ENCODE measurements at regions not wholly inside any gene's neighbourhood (a gene's known extent, or its start where the extent isn't known, plus 50 kb on each side); places are given as distances from the start of the nearest gene placed in this dataset.
"Not testable (repeated sequence)": the region's sequence is repeated elsewhere in the genome, so short reads cannot be mapped to it uniquely, and the experiment has no call there.

DNA sequence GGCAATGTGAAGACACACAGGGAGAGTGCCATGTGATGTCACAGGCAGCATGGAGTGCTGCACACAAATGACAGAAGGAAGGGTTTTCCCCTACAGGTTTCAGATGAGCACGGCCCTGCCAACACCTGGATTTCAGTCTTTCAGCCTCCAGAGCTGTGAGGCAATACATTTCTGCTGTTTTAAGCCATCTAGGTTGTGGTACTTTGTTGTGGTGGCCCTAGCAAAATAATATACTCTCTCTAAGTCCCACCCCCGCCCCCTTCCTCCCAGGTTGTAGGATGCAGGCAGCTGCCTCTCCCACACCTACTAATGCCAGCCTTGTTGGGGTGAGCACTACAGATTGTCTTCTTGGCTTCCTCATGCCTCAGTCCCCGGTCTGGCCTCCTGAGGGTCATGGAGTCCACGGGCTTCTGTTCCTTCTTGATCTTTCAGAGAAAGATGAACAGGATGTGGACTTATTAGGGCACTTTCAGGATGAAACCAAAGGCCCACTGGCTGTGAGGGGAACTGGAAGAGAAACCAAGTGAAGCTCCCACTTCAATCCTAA is 180.0 kb downstream of the CD47 start:
- no CpG with 5 or more reads among the region's 4 CpGs for WGBS (ENCODE audit: extremely low coverage, insufficient read length, low lambda C conversion rate)

DNA sequence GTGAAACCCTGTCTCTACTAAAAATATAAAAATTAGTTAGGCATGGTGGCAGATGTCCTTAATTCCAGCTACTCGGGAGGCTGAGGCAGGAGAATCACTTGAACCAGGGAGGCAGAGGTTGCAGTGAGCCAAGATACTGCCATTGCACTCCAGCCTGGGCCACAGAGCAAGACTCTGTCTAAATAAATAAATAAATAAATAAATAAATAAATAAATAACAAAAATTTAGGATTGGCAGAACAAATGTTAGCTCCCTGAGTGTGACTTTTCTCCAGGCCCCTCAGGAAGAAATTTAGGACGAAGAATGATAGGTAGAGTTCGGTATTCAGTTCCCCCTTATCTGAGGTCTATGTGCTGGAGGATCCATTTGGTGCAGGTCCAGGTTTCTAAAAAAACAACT is 181.2 kb downstream of the CD47 start:
- H4K8ac ChIP-seq (replicated peaks; ENCODE audit: insufficient read length, low read depth, low read length); H3K27ac ChIP-seq (ENCODE audit: insufficient read length, low read depth, low read length); H2AK5ac ChIP-seq (ENCODE audit: insufficient read length, low read length); H3K18ac ChIP-seq (ENCODE audit: insufficient read length, low read depth, low read length); H2BK120ac ChIP-seq (ENCODE audit: low read depth, low read length, poor library complexity, severe bottlenecking); H2BK12ac ChIP-seq (ENCODE audit: insufficient read length, low read depth, low read length); H3K27me3 Mint-ChIP-seq (ENCODE audit: low read depth); H2BK20ac ChIP-seq (ENCODE audit: low read depth, low read length, poor library complexity, severe bottlenecking); H3K4me2 ChIP-seq (ENCODE audit: insufficient read depth, insufficient read length, low read length); H4K20me1 ChIP-seq (ENCODE audit: control insufficient read depth, insufficient read depth, insufficient read length); H3K79me2 ChIP-seq (ENCODE audit: insufficient read depth, low read length); H3K9ac ChIP-seq (ENCODE audit: extremely low read depth, insufficient read length, low read length); H3K56ac ChIP-seq (ENCODE audit: insufficient read length, low read depth, low read length); H3K9me3 ChIP-seq (ENCODE audit: control insufficient read depth, low read depth, low read length); H3K27me3 ChIP-seq (ENCODE audit: insufficient read depth, low read length); H2AFZ ChIP-seq (ENCODE audit: low read length); H3K9me3 Mint-ChIP-seq; H2BK5ac ChIP-seq (ENCODE audit: insufficient read length, low read length); H4K5ac ChIP-seq (ENCODE audit: insufficient read length, low read depth, low read length); H3K14ac ChIP-seq (ENCODE audit: insufficient read depth, low read length); H3K4me1 Mint-ChIP-seq; H3K79me1 ChIP-seq (ENCODE audit: insufficient read depth, low read depth, low read length, poor library complexity, severe bottlenecking); H3T11ph ChIP-seq (ENCODE audit: low read length); H2BK15ac ChIP-seq (ENCODE audit: low read depth, low read length); H3K27ac Mint-ChIP-seq; H3K23me2 ChIP-seq (ENCODE audit: insufficient read length, low read depth, low read length, poor library complexity, severe bottlenecking); H3K4ac ChIP-seq (ENCODE audit: low read depth, low read length); DNase-seq; H3K36me3 Mint-ChIP-seq (ENCODE audit: insufficient read depth in 1 of 3, low read depth in 3 of 3); H3K23ac ChIP-seq (ENCODE audit: insufficient read length, low read depth, low read length); H3K4me3 Mint-ChIP-seq; H4K91ac ChIP-seq (ENCODE audit: insufficient read length, low read depth, low read length); H3K4me1 ChIP-seq (ENCODE audit: insufficient read depth, low read length): not testable (repeated sequence)
- WGBS (ENCODE audit: extremely low coverage, insufficient read length, low lambda C conversion rate): no CpG with 5 or more reads among the region's 3 CpGs

More for the DNA sequence above, 180.0 kb downstream of the CD47 start:
- no peaks in the 10 kb centered on the region for H3K4me1 ChIP-seq (ENCODE audit: insufficient read depth, low read length)
- H4K91ac ChIP-seq (ENCODE audit: insufficient read length, low read depth, low read length): no peak overlapping the region
- H2BK120ac ChIP-seq (ENCODE audit: low read depth, low read length, poor library complexity, severe bottlenecking): no peak overlapping the region
- no peak overlapping the region for H3K14ac ChIP-seq (ENCODE audit: insufficient read depth, low read length)
- no peak overlapping the region for H2AK5ac ChIP-seq (ENCODE audit: insufficient read length, low read length)
- no peaks in the 10 kb centered on the region for H3K79me1 ChIP-seq (ENCODE audit: insufficient read depth, low read depth, low read length, poor library complexity, severe bottlenecking)
- H2BK20ac ChIP-seq (ENCODE audit: low read depth, low read length, poor library complexity, severe bottlenecking): no peak overlapping the region
- no peak overlapping the region for H4K8ac ChIP-seq (replicated peaks; ENCODE audit: insufficient read length, low read depth, low read length)
- Mint-ChIP-seq H3K9me3 (peaks cover 0 to 4% of the 10 kb centered on the region in 2 experiments; a peak in 1 of 5 replicates), H3K27me3 (ENCODE audit: low read depth) (no peaks in the 10 kb centered on the region), H3K36me3 (ENCODE audit: insufficient read depth in 1 of 3, low read depth in 3 of 3) (no peaks in the 10 kb centered on the region; a peak in 1 of 7 replicates), H3K4me3 (no peak overlapping the region), H3K4me1 (peaks cover 3 to 5% of the 10 kb centered on the region in 2 experiments; a peak in 2 of 4 replicates), H3K27ac (no peak overlapping the region)
- no peak overlapping the region for H3K27ac ChIP-seq (ENCODE audit: insufficient read length, low read depth, low read length)
- no peaks in the 10 kb centered on the region for H3K79me2 ChIP-seq (ENCODE audit: insufficient read depth, low read length)
- H3K9me3 ChIP-seq (ENCODE audit: control insufficient read depth, low read depth, low read length): no peaks in the 10 kb centered on the region
- no peak overlapping the region for H2BK5ac ChIP-seq (ENCODE audit: insufficient read length, low read length)
- H4K20me1 ChIP-seq (ENCODE audit: control insufficient read depth, insufficient read depth, insufficient read length): no peaks in the 10 kb centered on the region
- H3K4me2 ChIP-seq (ENCODE audit: insufficient read depth, insufficient read length, low read length): no peak overlapping the region
- no peak overlapping the region for H2BK12ac ChIP-seq (ENCODE audit: insufficient read length, low read depth, low read length)
- no peak overlapping the region for H3K23ac ChIP-seq (ENCODE audit: insufficient read length, low read depth, low read length)
- H2BK15ac ChIP-seq (ENCODE audit: low read depth, low read length): no peak overlapping the region
- no peaks in the 10 kb centered on the region for H3K23me2 ChIP-seq (ENCODE audit: insufficient read length, low read depth, low read length, poor library complexity, severe bottlenecking)
- DNase-seq: no peak
- no peak overlapping the region for H2AFZ ChIP-seq (ENCODE audit: low read length)
- H3T11ph ChIP-seq (ENCODE audit: low read length): no peak overlapping the region
- no peak overlapping the region for H3K56ac ChIP-seq (ENCODE audit: insufficient read length, low read depth, low read length)
- TF ChIP-seq, protein P1, sequence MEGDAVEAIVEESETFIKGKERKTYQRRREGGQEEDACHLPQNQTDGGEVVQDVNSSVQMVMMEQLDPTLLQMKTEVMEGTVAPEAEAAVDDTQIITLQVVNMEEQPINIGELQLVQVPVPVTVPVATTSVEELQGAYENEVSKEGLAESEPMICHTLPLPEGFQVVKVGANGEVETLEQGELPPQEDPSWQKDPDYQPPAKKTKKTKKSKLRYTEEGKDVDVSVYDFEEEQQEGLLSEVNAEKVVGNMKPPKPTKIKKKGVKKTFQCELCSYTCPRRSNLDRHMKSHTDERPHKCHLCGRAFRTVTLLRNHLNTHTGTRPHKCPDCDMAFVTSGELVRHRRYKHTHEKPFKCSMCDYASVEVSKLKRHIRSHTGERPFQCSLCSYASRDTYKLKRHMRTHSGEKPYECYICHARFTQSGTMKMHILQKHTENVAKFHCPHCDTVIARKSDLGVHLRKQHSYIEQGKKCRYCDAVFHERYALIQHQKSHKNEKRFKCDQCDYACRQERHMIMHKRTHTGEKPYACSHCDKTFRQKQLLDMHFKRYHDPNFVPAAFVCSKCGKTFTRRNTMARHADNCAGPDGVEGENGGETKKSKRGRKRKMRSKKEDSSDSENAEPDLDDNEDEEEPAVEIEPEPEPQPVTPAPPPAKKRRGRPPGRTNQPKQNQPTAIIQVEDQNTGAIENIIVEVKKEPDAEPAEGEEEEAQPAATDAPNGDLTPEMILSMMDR (conservative IDR thresholded peaks at IDR 0.05): no peak
- no peak overlapping the region for H3K9ac ChIP-seq (ENCODE audit: extremely low read depth, insufficient read length, low read length)
- no peak overlapping the region for H3K4ac ChIP-seq (ENCODE audit: low read depth, low read length)
- no peak overlapping the region for H4K5ac ChIP-seq (ENCODE audit: insufficient read length, low read depth, low read length)
- no peak overlapping the region for H3K18ac ChIP-seq (ENCODE audit: insufficient read length, low read depth, low read length)
- H3K27me3 ChIP-seq (ENCODE audit: insufficient read depth, low read length): no peaks in the 10 kb centered on the region

All from H9 (cell line).